K562 (cell line): ENCODE measurements at regions not wholly inside any gene's neighbourhood (a gene's known extent, or its start where the extent isn't known, plus 50 kb on each side); places are given as distances from the start of the nearest gene placed in this dataset.

ENCODE experiments used
- ATAC-seq: fragments of 200-7000 bp; cut with Tn5 transposase; 3 replicates; pipeline ENCODE4 v1.9.1; 2020; ENCODE audit warnings: moderate library complexity
- BruUV-seq: library from RNA; stranded (reverse); fragments of 400-500 nt; replicated peaks from 2 replicates; lab custom pipeline; 2021; lab: Mats Ljungman, UMichigan
- CTCF ChIA-PET: fragments of 300-600 bp; formaldehyde crosslinking; extraction: SDS; loops from one replicate; lab custom pipeline; 2021; ENCODE audit warnings: low intra/inter-chr PET ratio; lab: Yijun Ruan, JAX
- POLR2A ChIA-PET: fragments of 300-600, 350-650 bp; sonication (Branson Sonifier 250); formaldehyde crosslinking; extraction: SDS; loops from one replicate; lab custom pipeline; 2021; ENCODE audit warnings: antibody characterized with exemption, inconsistent platforms; lab: Yijun Ruan, JAX
- DNase-seq, 4 experiments: peaks; one replicate each; pipeline versions ENCODE4 v3.0.0 to v3.0.0-alpha.2; 2011 to 2018; ENCODE audit warnings: low spot score in 3 of 4, mixed read lengths in 3 of 4; ENCODE audit errors: extremely low read depth in 1 of 4
- FAIRE-seq: peaks from 2 replicates; lab custom pipeline; 2011; peaks lifted over from hg19 to GRCh38; lab: Jason Lieb, UNC
- H2AFZ ChIP-seq: 2 replicates; pipeline ENCODE4 v1.6.0; 2011; ENCODE audit warnings: low read depth, low read length, control low read depth, inconsistent platforms
- H3K27ac ChIP-seq: fragments of 200-600 bp; 3 replicates; pipeline ENCODE4 v1.8.0; 2011; ENCODE audit warnings: low read depth, mild to moderate bottlenecking, control low read depth, inconsistent platforms, low read length, moderate library complexity, mixed read lengths; ENCODE audit errors: extremely low read depth
- H3K27me3 ChIP-seq, 2 experiments: fragments of 300-600 bp in 1 of 2; 2 replicates in 1 of 2; 3 replicates in 1 of 2; pipeline versions ENCODE4 v1.6.0 to v1.8.0; 2011; ENCODE audit warnings: inconsistent platforms in 2 of 2, low read length in 2 of 2, mild to moderate bottlenecking in 1 of 2, mixed read lengths in 1 of 2, moderate library complexity in 1 of 2; ENCODE audit not compliant: control insufficient read depth in 2 of 2, insufficient read depth in 2 of 2
- H3K36me3 ChIP-seq: fragments of 300-600 bp; 3 replicates; pipeline ENCODE4 v1.8.0; 2011; ENCODE audit warnings: mild to moderate bottlenecking, low read length, inconsistent platforms; ENCODE audit not compliant: control insufficient read depth, insufficient read depth
- H3K4me1 ChIP-seq, 2 experiments: fragments of 200-600 bp in 1 of 2; replicated peaks in 1 of 2; 2 replicates in 1 of 2; 3 replicates in 1 of 2; pipeline versions ENCODE4 v1.5.1 to v1.8.0; 2011; ENCODE audit warnings: inconsistent platforms in 2 of 2, low read length in 2 of 2, mild to moderate bottlenecking in 1 of 2, mixed read lengths in 1 of 2, moderate library complexity in 1 of 2; ENCODE audit not compliant: control insufficient read depth in 2 of 2, insufficient read depth in 2 of 2
- H3K4me2 ChIP-seq: 2 replicates; pipeline ENCODE4 v1.6.1; 2011; ENCODE audit warnings: low read length, control low read depth, inconsistent platforms, mixed read lengths; ENCODE audit not compliant: insufficient read depth
- H3K4me3 ChIP-seq: fragments of 200-600 bp; sonication (generic), shearing (Covaris generic); 2 replicates; pipeline ENCODE4 v1.5.1; 2016; ENCODE audit warnings: control low read depth, inconsistent platforms
- H3K79me2 ChIP-seq: fragments of 200-600 bp; 3 replicates; pipeline ENCODE4 v1.8.0; 2011; ENCODE audit warnings: low read length, inconsistent platforms; ENCODE audit not compliant: control insufficient read depth, insufficient read depth
- H3K9ac ChIP-seq, 2 experiments: 2 replicates each; pipeline versions ENCODE4 v1.6.0 to v1.6.1; 2011; ENCODE audit warnings: low read depth in 2 of 2, low read length in 2 of 2, control low read depth in 1 of 2, inconsistent platforms in 1 of 2, mild to moderate bottlenecking in 1 of 2, mixed read lengths in 1 of 2; ENCODE audit not compliant: insufficient read depth in 1 of 2
- H3K9me1 ChIP-seq: one replicate; pipeline ENCODE4 v1.6.0; 2011; ENCODE audit warnings: inconsistent platforms, mild to moderate bottlenecking, low read length, moderate library complexity; ENCODE audit not compliant: control insufficient read depth, insufficient read depth
- H3K9me3 ChIP-seq: replicated peaks from 2 replicates; pipeline ENCODE4 v1.5.1; 2011; ENCODE audit warnings: low read depth, low read length, inconsistent platforms; ENCODE audit not compliant: control insufficient read depth, insufficient read depth
- H4K20me1 ChIP-seq: replicated peaks from 2 replicates; pipeline ENCODE4 v1.6.1; 2011; ENCODE audit warnings: low read length, inconsistent platforms, mixed read lengths; ENCODE audit not compliant: control insufficient read depth, insufficient read depth
- ARID2 ChIP-seq: fragments of 450-650 bp; IDR thresholded peaks from 2 replicates; pipeline ENCODE4 v1.6.1; 2017; ENCODE audit warnings: antibody characterized with exemption, mild to moderate bottlenecking
- CBFA2T3 ChIP-seq: fragments of 450-650 bp; IDR thresholded peaks from 2 replicates; pipeline ENCODE4 v1.6.1; 2017
- HDAC1 ChIP-seq, 2 experiments: fragments of 450-650 bp; IDR thresholded peaks; 2 replicates each; pipeline ENCODE4 v1.6.1; 2016 to 2017; ENCODE audit warnings: inconsistent platforms in 1 of 2, mild to moderate bottlenecking in 1 of 2, moderate library complexity in 1 of 2
- HDGF ChIP-seq: fragments of 450-650 bp; IDR thresholded peaks from 2 replicates; pipeline ENCODE4 v1.6.1; 2016
- MTA1 ChIP-seq: fragments of 450-650 bp; IDR thresholded peaks from 2 replicates; pipeline ENCODE4 v1.6.1; 2017; ENCODE audit warnings: borderline replicate concordance
- POLR2A ChIP-seq: fragments of 450-650 bp; conservative IDR thresholded peaks from 2 replicates; pipeline ENCODE4 v1.6.1; 2016
- TRIM24 ChIP-seq, 2 experiments: fragments of 450-650 bp; IDR thresholded peaks; 2 replicates each; pipeline ENCODE4 v1.6.1; 2016
- XRCC3 ChIP-seq: fragments of 450-650 bp; IDR thresholded peaks from 2 replicates; pipeline ENCODE4 v1.6.1; 2017; ENCODE audit warnings: mild to moderate bottlenecking, moderate library complexity
- ZBTB17 ChIP-seq: fragments of 450-650 bp; formaldehyde crosslinking; IDR thresholded peaks from 2 replicates; pipeline ENCODE4 v1.4.0; 2020; ENCODE audit warnings: mild to moderate bottlenecking
- ZNF324 ChIP-seq: fragments of 250-450 bp; sonication (Bioruptor Pico); IDR thresholded peaks from 2 replicates; pipeline ENCODE4 v1.4.0; 2020; ENCODE audit warnings: mild to moderate bottlenecking
- ZNF75A ChIP-seq: fragments of 450-650 bp; formaldehyde crosslinking; IDR thresholded peaks from 2 replicates; pipeline ENCODE4 v1.4.0; 2020; ENCODE audit warnings: mild to moderate bottlenecking
- ZNF766 ChIP-seq: fragments of 200-800 bp; sonication (Bioruptor generic); conservative IDR thresholded peaks from 2 replicates; pipeline ENCODE4 v1.6.1; 2016; ENCODE audit warnings: missing genetic modification characterization, missing compliant biosample characterization
- WGBS: fragments of 100-300 bp; shearing (Covaris generic); methylation state at CpG from one replicate; pipeline ENCODE4 v1.1.6; 2016; ENCODE audit warnings: low coverage, mixed read lengths; ENCODE audit not compliant: insufficient coverage; ENCODE audit errors: missing lambda C conversion rate; 5-methylcytosine and 5-hydroxymethylcytosine counted together
- in situ Hi-C: fragments of 300-500 bp; cut with MboI; formaldehyde crosslinking; loops from 4 replicates; pipeline ENCODE4 v1.15.0; 2018; ENCODE audit warnings: inconsistent platforms, mixed read lengths
- intact Hi-C: fragments of 100-400 bp; cut with micrococcal nuclease; formaldehyde crosslinking; loops from 2 replicates; pipeline ENCODE4 v1.14.2; 2022
- TF ChIP-seq, protein P1 (sequence below): sonication (generic); formaldehyde crosslinking; IDR thresholded peaks from 2 replicates; pipeline ENCODE4 v1.8.0; 2022; ENCODE audit warnings: mild to moderate bottlenecking, missing genetic modification reagents
- TF ChIP-seq, protein P2 (sequence below): fragments of 250-450 bp; sonication (Bioruptor Pico); IDR thresholded peaks from 2 replicates; pipeline ENCODE4 v1.5.0; 2020; ENCODE audit warnings: mild to moderate bottlenecking, borderline replicate concordance
- TF ChIP-seq, protein P3 (sequence below): fragments of 250-450 bp; sonication (Bioruptor Pico); IDR thresholded peaks from 2 replicates; pipeline ENCODE4 v1.9.0; 2021; ENCODE audit warnings: mild to moderate bottlenecking, inconsistent platforms
- TF ChIP-seq, protein P4 (sequence below): fragments of 250-450 bp; sonication (Bioruptor Pico); IDR thresholded peaks from 2 replicates; pipeline ENCODE4 v1.5.0; 2021; ENCODE audit warnings: mild to moderate bottlenecking, borderline replicate concordance

DNA sequence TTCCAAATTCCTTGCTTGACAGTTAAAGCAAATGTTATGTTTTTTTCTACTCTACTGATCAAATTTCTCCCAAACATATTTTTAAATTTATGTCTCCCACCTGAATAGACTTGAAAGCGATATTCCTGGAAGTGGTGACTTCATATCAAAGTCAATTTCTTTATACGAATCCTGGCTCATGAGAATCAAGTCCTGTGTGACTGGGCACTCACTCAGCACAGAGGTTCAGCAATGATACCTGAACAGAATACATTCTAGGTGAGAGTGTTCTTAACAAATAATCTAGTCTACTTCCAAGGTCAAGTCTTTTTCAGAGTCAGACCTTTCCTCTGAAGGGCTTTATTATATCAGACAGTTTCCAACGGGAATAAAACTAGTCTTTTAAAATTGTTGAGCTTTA lies 1070.6 kb downstream of the TRHDE start:
- Histone ChIP-seq H2AFZ (no peak overlapping the region), H3K27me3 (no peaks in the 10 kb centered on the region), H3K9me1 (no peaks in the 10 kb centered on the region), H3K4me2 (no peak overlapping the region), H3K79me2 (no peaks in the 10 kb centered on the region), H3K9ac (no peak overlapping the region), H3K4me3 (no peak overlapping the region), H3K4me1 (no peaks in the 10 kb centered on the region), H3K36me3 (no peaks in the 10 kb centered on the region), H3K9me3 (no peaks in the 10 kb centered on the region), H4K20me1 (no peaks in the 10 kb centered on the region), H3K27ac (no peak overlapping the region)
- ChIA-PET CTCF (no interaction called here), POLR2A (no interaction called here)
- in situ Hi-C loops (no loop called here), intact Hi-C loops (no loop called here)
- 5% methylated on average over 3 of the region's 3 CpGs for WGBS
- no TSS peak for BruUV-seq
- ATAC-seq: no peak
- FAIRE-seq: no peak
- DNase-seq: no peak
- TF ChIP-seq ARID2 (no peak), TRIM24 (IDR thresholded peaks at IDR 0.05) (no peak), MTA1 (no peak), HDAC1 (IDR thresholded peaks at IDR 0.05) (no peak), POLR2A (no peak), XRCC3 (no peak), ZNF766 (CRISPR knock-in tag) (no peak), HDGF (no peak), ZNF75A (no peak), CBFA2T3 (no peak), ZNF324 (no peak), ZBTB17 (CRISPR knock-in tag) (no peak)
- TF ChIP-seq, protein P1, sequence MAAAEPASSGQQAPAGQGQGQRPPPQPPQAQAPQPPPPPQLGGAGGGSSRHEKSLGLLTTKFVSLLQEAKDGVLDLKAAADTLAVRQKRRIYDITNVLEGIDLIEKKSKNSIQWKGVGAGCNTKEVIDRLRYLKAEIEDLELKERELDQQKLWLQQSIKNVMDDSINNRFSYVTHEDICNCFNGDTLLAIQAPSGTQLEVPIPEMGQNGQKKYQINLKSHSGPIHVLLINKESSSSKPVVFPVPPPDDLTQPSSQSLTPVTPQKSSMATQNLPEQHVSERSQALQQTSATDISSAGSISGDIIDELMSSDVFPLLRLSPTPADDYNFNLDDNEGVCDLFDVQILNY (CRISPR knock-in tag): no peak
- TF ChIP-seq, protein P2, sequence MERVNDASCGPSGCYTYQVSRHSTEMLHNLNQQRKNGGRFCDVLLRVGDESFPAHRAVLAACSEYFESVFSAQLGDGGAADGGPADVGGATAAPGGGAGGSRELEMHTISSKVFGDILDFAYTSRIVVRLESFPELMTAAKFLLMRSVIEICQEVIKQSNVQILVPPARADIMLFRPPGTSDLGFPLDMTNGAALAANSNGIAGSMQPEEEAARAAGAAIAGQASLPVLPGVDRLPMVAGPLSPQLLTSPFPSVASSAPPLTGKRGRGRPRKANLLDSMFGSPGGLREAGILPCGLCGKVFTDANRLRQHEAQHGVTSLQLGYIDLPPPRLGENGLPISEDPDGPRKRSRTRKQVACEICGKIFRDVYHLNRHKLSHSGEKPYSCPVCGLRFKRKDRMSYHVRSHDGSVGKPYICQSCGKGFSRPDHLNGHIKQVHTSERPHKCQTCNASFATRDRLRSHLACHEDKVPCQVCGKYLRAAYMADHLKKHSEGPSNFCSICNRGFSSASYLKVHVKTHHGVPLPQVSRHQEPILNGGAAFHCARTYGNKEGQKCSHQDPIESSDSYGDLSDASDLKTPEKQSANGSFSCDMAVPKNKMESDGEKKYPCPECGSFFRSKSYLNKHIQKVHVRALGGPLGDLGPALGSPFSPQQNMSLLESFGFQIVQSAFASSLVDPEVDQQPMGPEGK (CRISPR knock-in tag): no peak
- TF ChIP-seq, protein P3, sequence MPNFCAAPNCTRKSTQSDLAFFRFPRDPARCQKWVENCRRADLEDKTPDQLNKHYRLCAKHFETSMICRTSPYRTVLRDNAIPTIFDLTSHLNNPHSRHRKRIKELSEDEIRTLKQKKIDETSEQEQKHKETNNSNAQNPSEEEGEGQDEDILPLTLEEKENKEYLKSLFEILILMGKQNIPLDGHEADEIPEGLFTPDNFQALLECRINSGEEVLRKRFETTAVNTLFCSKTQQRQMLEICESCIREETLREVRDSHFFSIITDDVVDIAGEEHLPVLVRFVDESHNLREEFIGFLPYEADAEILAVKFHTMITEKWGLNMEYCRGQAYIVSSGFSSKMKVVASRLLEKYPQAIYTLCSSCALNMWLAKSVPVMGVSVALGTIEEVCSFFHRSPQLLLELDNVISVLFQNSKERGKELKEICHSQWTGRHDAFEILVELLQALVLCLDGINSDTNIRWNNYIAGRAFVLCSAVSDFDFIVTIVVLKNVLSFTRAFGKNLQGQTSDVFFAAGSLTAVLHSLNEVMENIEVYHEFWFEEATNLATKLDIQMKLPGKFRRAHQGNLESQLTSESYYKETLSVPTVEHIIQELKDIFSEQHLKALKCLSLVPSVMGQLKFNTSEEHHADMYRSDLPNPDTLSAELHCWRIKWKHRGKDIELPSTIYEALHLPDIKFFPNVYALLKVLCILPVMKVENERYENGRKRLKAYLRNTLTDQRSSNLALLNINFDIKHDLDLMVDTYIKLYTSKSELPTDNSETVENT: no peak
- TF ChIP-seq, protein P4, sequence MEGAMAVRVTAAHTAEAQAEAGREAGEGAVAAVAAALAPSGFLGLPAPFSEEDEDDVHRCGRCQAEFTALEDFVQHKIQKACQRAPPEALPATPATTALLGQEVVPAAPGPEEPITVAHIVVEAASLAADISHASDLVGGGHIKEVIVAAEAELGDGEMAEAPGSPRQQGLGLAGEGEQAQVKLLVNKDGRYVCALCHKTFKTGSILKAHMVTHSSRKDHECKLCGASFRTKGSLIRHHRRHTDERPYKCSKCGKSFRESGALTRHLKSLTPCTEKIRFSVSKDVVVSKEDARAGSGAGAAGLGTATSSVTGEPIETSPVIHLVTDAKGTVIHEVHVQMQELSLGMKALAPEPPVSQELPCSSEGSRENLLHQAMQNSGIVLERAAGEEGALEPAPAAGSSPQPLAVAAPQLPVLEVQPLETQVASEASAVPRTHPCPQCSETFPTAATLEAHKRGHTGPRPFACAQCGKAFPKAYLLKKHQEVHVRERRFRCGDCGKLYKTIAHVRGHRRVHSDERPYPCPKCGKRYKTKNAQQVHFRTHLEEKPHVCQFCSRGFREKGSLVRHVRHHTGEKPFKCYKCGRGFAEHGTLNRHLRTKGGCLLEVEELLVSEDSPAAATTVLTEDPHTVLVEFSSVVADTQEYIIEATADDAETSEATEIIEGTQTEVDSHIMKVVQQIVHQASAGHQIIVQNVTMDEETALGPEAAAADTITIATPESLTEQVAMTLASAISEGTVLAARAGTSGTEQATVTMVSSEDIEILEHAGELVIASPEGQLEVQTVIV: no peak
